ENCODE measurements at regions not wholly inside any gene's neighbourhood (a gene's known extent, or its start where the extent isn't known, plus 50 kb on each side); places are given as distances from the start of the nearest gene placed in this dataset.

DNA sequence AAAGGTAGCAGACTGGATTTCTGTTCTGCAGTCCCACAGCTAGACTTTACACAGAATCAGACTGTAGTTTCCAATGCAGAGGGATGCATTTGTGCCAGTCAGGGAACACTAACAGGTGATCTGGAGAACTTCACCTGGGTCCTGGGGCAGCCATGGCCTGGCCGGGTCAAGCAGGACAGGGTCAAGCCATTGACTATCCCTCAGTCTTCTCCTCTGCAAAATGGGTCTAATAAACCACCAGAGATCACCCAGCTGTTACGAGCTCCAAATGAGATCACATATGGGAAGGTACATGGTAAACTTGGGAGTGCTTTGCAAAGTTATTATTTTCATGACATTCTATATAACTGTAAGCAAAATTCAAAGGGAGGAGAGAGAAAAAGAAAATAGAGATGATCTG is 294.1 kb downstream of the CDCA7 start:
- in situ Hi-C loops (cut with MboI; ENCODE audit: low sequenced_read_pairs in 4 of 4): no loop called here

DNA sequence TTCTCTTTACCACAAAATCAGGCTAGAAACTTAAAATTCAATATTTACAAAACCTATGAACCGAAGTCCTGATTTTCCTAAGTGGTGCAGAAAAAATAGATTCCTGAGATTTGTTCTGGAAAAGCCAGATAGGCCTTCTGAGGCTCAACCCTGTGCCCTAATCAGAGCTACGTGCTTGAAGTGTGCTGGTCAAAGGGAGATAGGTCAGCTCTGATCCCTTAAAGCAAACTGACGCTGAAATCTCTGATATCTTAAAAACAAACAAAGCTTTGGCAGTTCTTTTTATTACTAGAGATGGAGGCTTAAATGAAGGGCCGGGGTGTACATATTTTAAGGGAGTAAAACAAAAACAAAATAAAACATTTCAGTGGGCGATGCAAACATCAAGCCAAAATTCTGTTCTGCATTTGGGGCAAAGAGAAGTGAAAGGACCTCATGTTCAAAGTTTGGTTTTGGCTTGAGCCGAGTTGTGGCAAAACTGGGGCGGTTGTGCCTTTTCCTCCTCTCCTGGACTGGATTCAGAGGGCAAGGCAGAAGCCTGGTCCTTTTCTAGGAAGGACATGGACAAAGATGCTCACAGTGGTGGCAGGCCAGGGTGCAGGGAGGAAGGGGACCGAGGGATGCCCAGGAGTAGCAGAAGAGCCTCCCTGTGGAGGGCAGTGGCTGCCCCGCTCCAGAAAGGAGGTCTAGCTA is 295.0 kb downstream of the CDCA7 start:
- DNase-seq: no peak
- TF ChIP-seq POLR2A (IDR thresholded peaks at IDR 0.05): no peak
- Histone ChIP-seq H3K27ac (no peak overlapping the region), H3K4me3 (no peak overlapping the region), H3K27me3 (no peaks in the 10 kb centered on the region), H3K4me1 (no peaks in the 10 kb centered on the region), H3K36me3 (no peaks in the 10 kb centered on the region), H3K9me3 (no peaks in the 10 kb centered on the region)
- ATAC-seq: no peak
- in situ Hi-C loops (cut with MboI; ENCODE audit: low sequenced_read_pairs in 4 of 4): no loop called here
- intact Hi-C loops (cut with DNase I; ENCODE audit: low total_unique reads): no loop called here

More for the DNA sequence above, 294.1 kb downstream of the CDCA7 start:
- Histone ChIP-seq H3K27ac (no peak overlapping the region), H3K36me3 (no peaks in the 10 kb centered on the region), H3K4me3 (no peak overlapping the region), H3K9me3 (no peaks in the 10 kb centered on the region), H3K4me1 (no peaks in the 10 kb centered on the region), H3K27me3 (no peaks in the 10 kb centered on the region)
- TF ChIP-seq, protein P1, sequence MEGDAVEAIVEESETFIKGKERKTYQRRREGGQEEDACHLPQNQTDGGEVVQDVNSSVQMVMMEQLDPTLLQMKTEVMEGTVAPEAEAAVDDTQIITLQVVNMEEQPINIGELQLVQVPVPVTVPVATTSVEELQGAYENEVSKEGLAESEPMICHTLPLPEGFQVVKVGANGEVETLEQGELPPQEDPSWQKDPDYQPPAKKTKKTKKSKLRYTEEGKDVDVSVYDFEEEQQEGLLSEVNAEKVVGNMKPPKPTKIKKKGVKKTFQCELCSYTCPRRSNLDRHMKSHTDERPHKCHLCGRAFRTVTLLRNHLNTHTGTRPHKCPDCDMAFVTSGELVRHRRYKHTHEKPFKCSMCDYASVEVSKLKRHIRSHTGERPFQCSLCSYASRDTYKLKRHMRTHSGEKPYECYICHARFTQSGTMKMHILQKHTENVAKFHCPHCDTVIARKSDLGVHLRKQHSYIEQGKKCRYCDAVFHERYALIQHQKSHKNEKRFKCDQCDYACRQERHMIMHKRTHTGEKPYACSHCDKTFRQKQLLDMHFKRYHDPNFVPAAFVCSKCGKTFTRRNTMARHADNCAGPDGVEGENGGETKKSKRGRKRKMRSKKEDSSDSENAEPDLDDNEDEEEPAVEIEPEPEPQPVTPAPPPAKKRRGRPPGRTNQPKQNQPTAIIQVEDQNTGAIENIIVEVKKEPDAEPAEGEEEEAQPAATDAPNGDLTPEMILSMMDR (IDR thresholded peaks at IDR 0.05 in 4 of 5, conservative IDR thresholded peaks at IDR 0.05 in 1 of 5): no peak
- ATAC-seq (no peak), DNase-seq (no peak)
- intact Hi-C loops (cut with DNase I; ENCODE audit: low total_unique reads): no loop called here

DNA sequence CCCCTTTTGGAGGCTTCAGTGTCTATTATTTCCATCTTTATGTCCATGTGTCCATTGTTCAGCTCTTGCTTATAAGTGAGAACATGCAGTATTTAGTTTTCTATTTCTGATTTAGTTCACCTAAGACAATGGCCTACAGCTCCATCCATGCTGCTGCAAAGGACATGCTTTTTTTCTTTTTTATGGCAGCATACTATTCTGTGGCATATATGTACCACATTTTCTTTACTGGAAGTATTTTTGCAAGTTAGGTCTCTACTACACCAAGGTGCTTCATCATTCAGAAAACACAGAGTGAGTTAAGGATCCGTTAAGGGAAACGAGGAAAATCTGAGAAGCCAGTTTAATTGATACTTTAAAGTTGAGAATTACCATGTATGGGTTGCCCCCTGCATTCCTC is 297.2 kb downstream of the CDCA7 start:
- no peak overlapping the region for H3K27ac ChIP-seq
- no peaks in the 10 kb centered on the region for H3K27me3 ChIP-seq
- H3K36me3 ChIP-seq: no peaks in the 10 kb centered on the region
- H3K4me3 ChIP-seq: no peak overlapping the region
- DNase-seq (no peak), ATAC-seq (no peak)
- no peaks in the 10 kb centered on the region for H3K4me1 ChIP-seq
- no peak for TF ChIP-seq POLR2A (IDR thresholded peaks at IDR 0.05)
- TF ChIP-seq, protein P1 (IDR thresholded peaks at IDR 0.05 in 4 of 5, conservative IDR thresholded peaks at IDR 0.05 in 1 of 5): no peak
- in situ Hi-C loops (cut with MboI; ENCODE audit: low sequenced_read_pairs in 4 of 4): no loop called here
- intact Hi-C loops (cut with DNase I; ENCODE audit: low total_unique reads): no loop called here
- H3K9me3 ChIP-seq: no peaks in the 10 kb centered on the region

DNA sequence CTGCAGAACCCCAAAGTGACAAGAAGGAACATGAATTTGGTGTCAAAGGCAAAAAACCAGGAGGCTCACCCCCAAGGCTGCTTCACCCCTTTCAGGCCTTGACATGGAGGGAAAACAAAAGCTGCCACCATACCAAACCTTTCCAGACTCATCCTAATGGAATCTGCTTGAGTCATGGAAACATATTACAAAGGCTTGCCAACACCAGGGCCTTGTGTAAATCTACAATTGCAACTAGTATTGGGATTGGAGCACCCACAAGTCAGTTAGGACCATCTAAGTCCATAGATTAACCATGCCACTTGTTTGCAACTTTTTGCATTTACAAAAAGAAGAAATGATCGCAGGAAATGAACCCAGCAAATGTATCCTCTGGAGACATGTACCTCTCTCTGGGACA is 297.6 kb downstream of the CDCA7 start:
- intact Hi-C loops (cut with DNase I; ENCODE audit: low total_unique reads) (no loop called here), in situ Hi-C loops (cut with MboI; ENCODE audit: low sequenced_read_pairs in 4 of 4) (no loop called here)
- H3K27me3 ChIP-seq: no peaks in the 10 kb centered on the region
- DNase-seq (no peak), ATAC-seq (no peak)
- no peaks in the 10 kb centered on the region for H3K9me3 ChIP-seq
- no peak overlapping the region for H3K4me3 ChIP-seq
- H3K36me3 ChIP-seq: no peaks in the 10 kb centered on the region
- no peak for TF ChIP-seq POLR2A (IDR thresholded peaks at IDR 0.05)
- TF ChIP-seq, protein P1 (IDR thresholded peaks at IDR 0.05 in 4 of 5, conservative IDR thresholded peaks at IDR 0.05 in 1 of 5): no peak
- H3K27ac ChIP-seq: no peak overlapping the region
- H3K4me1 ChIP-seq: no peaks in the 10 kb centered on the region

DNA sequence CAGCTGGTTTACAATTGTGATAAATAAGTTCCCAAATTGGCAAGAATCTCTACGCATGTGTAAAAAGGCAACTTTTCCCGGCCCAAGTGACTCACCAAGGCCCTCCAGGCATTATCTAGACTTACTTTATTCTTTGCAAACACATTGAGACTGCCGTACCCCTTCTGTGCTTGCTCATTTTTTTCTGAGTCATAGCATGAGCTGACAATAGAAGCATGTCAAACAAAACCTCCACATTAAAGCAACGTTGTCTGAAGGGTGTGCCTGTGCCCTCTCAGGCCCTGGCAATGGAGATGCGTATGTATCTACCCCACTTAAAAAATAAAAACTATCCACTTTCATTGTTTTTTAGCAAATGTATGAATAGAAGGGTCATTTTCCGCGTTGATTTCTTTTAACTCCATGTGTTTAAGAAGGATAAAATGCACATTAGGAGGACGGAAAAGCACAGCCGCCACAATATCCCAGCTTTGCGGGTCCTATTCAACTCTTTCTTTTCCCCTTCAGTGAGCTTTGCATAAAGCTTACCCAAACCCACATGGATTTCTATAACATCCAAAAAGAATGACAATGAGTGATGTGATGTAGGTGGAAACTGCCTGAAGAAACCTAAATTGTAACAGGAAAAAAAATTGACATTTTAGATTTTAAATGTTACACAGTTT is 298.2 kb downstream of the CDCA7 start:
- TF ChIP-seq POLR2A (IDR thresholded peaks at IDR 0.05): no peak
- Histone ChIP-seq H3K4me1 (no peaks in the 10 kb centered on the region), H3K27me3 (no peaks in the 10 kb centered on the region), H3K9me3 (no peaks in the 10 kb centered on the region), H3K4me3 (no peak overlapping the region), H3K27ac (no peak overlapping the region), H3K36me3 (no peaks in the 10 kb centered on the region)
- intact Hi-C loops (cut with DNase I; ENCODE audit: low total_unique reads): no loop called here
- no peak for DNase-seq
- no peak for ATAC-seq
- in situ Hi-C loops (cut with MboI; ENCODE audit: low sequenced_read_pairs in 4 of 4): no loop called here
